GM12878 (cell line): ENCODE measurements at regions not wholly inside any gene's neighbourhood (a gene's known extent, or its start where the extent isn't known, plus 50 kb on each side); places are given as distances from the start of the nearest gene placed in this dataset.

Source experiments
- ATAC-seq: fragments of 200-7000 bp; cut with Tn5 transposase; 3 replicates; pipeline ENCODE4 v1.9.1; 2020; ENCODE audit warnings: mild to moderate bottlenecking, moderate library complexity
- BruUV-seq: library from RNA; stranded (reverse); fragments of 400-500 nt; replicated peaks from 2 replicates; lab custom pipeline; 2021; lab: Mats Ljungman, UMichigan
- CTCF ChIA-PET: fragments of 300-600 bp; sonication (Branson Sonifier 250); formaldehyde crosslinking; extraction: SDS; loops from one replicate; lab custom pipeline; 2021; ENCODE audit warnings: inconsistent platforms; lab: Yijun Ruan, JAX
- POLR2A ChIA-PET: fragments of 350-600 bp; formaldehyde crosslinking; extraction: SDS; loops from one replicate; lab custom pipeline; 2021; ENCODE audit warnings: inconsistent platforms; lab: Charles Lee
- RAD21 ChIA-PET: fragments of 300-600 bp; sonication (Branson Sonifier 250); formaldehyde crosslinking; loops from one replicate; lab custom pipeline; 2023; ENCODE audit warnings: antibody characterized with exemption; ENCODE audit not compliant: unreplicated experiment; lab: Charles Lee
- SMC1A ChIA-PET: fragments of 300-600 bp; sonication (Branson Sonifier 250); formaldehyde crosslinking; loops from one replicate; lab custom pipeline; 2023; ENCODE audit not compliant: unreplicated experiment, uncharacterized antibody; lab: Charles Lee
- DNase-seq: peaks from one replicate; pipeline ENCODE4 v3.0.0-alpha.2; 2011; ENCODE audit warnings: low read depth, low spot score
- FAIRE-seq: peaks from 3 replicates; lab custom pipeline; 2011; peaks lifted over from hg19 to GRCh38; lab: Jason Lieb, UNC
- H2AFZ ChIP-seq: 2 replicates; pipeline ENCODE4 v1.6.0; 2011; ENCODE audit warnings: low read depth, low read length, control low read depth; ENCODE audit not compliant: control insufficient read depth
- H3K27ac ChIP-seq: 2 replicates; pipeline ENCODE4 v1.5.1; 2011; ENCODE audit warnings: control low read depth; ENCODE audit not compliant: control insufficient read depth, insufficient read depth
- H3K27me3 ChIP-seq, 2 experiments: replicated peaks in 1 of 2; 2 replicates each; pipeline versions ENCODE4 v1.6.0 to v1.6.1; 2011; ENCODE audit warnings: low read length in 1 of 2; ENCODE audit not compliant: control insufficient read depth in 2 of 2, insufficient read depth in 2 of 2
- H3K36me3 ChIP-seq, 2 experiments: 2 replicates each; pipeline ENCODE4 v1.5.1; 2011; ENCODE audit warnings: low read length in 1 of 2; ENCODE audit not compliant: control insufficient read depth in 2 of 2, insufficient read depth in 2 of 2
- H3K4me1 ChIP-seq: 2 replicates; pipeline ENCODE4 v1.6.1; 2011; ENCODE audit warnings: mild to moderate bottlenecking, low read length, moderate library complexity, mixed read lengths; ENCODE audit not compliant: control insufficient read depth, insufficient read depth
- H3K4me2 ChIP-seq: 2 replicates; pipeline ENCODE4 v1.6.0; 2011; ENCODE audit warnings: control low read depth; ENCODE audit not compliant: control insufficient read depth, insufficient read depth
- H3K4me3 ChIP-seq: fragments of 200-600 bp; sonication (generic); 2 replicates; pipeline ENCODE4 v1.5.1; 2016
- H3K79me2 ChIP-seq: 2 replicates; pipeline ENCODE4 v1.6.0; 2011; ENCODE audit warnings: low read length; ENCODE audit not compliant: control insufficient read depth, insufficient read depth
- H3K9ac ChIP-seq: 2 replicates; pipeline ENCODE4 v1.8.0; 2011; ENCODE audit warnings: low read length, control low read depth, mixed read lengths; ENCODE audit not compliant: control insufficient read depth, insufficient read depth
- H3K9me3 ChIP-seq: replicated peaks from 3 replicates; pipeline ENCODE4 v1.5.1; 2011; ENCODE audit warnings: mild to moderate bottlenecking, low read length; ENCODE audit not compliant: control insufficient read depth, insufficient read depth
- H4K20me1 ChIP-seq: 2 replicates; pipeline ENCODE4 v1.6.0; 2011; ENCODE audit not compliant: control insufficient read depth, insufficient read depth
- CHD1 ChIP-seq: IDR thresholded peaks from 2 replicates; pipeline ENCODE4 v1.6.1; 2012; ENCODE audit warnings: low read depth, low read length, improper control_type of control experiment
- FOS ChIP-seq: IDR thresholded peaks from 3 replicates; pipeline ENCODE4 v1.6.1; 2011; ENCODE audit warnings: borderline replicate concordance; ENCODE audit not compliant: insufficient read length; ENCODE audit errors: extremely low read depth
- MYC ChIP-seq: IDR thresholded peaks from 2 replicates; pipeline ENCODE4 v1.6.1; 2011; ENCODE audit warnings: mild to moderate bottlenecking, low read length, moderate library complexity, inconsistent platforms; ENCODE audit not compliant: insufficient read depth, insufficient replicate concordance, insufficient read length, severe bottlenecking
- NBN ChIP-seq: fragments of 450-650 bp; IDR thresholded peaks from 2 replicates; pipeline ENCODE4 v1.6.1; 2016
- SIN3A ChIP-seq: IDR thresholded peaks from 2 replicates; pipeline ENCODE4 v1.6.1; 2012; ENCODE audit warnings: low read depth, low read length, improper control_type of control experiment
- STAT3 ChIP-seq: IDR thresholded peaks from 2 replicates; pipeline ENCODE4 v1.6.1; 2011; ENCODE audit warnings: low read depth, low read length, improper control_type of control experiment
- SUPT20H ChIP-seq: IDR thresholded peaks from 2 replicates; pipeline ENCODE4 v1.6.1; 2011; ENCODE audit warnings: low read depth, mild to moderate bottlenecking, low read length, moderate library complexity, borderline replicate concordance; ENCODE audit not compliant: control insufficient read depth
- SUZ12 ChIP-seq: fragments of 200-600 bp; sonication (generic); IDR thresholded peaks from one replicate; pipeline ENCODE4 v1.6.1; 2018; ENCODE audit warnings: antibody characterized with exemption, mild to moderate bottlenecking; ENCODE audit not compliant: unreplicated experiment
- WRNIP1 ChIP-seq: IDR thresholded peaks from 2 replicates; pipeline ENCODE4 v1.6.1; 2011; ENCODE audit warnings: low read depth, low read length, improper control_type of control experiment, borderline replicate concordance
- WGBS: methylation state at CpG from one replicate; pipeline ENCODE4 v1.1.6; 2016; ENCODE audit warnings: low lambda C conversion rate; ENCODE audit not compliant: insufficient replicate concordance, insufficient coverage; ENCODE audit errors: missing lambda C conversion rate; 5-methylcytosine and 5-hydroxymethylcytosine counted together
- in situ Hi-C: fragments of 300-500 bp; cut with MboI; formaldehyde crosslinking; loops from 9 replicates; pipeline ENCODE4 v1.14.3; 2018; ENCODE audit warnings: mixed read lengths
- intact Hi-C: fragments of 100-400 bp; cut with micrococcal nuclease; formaldehyde crosslinking; loops from one replicate; pipeline ENCODE4 v1.14.2; 2022; ENCODE audit not compliant: unreplicated experiment

DNA sequence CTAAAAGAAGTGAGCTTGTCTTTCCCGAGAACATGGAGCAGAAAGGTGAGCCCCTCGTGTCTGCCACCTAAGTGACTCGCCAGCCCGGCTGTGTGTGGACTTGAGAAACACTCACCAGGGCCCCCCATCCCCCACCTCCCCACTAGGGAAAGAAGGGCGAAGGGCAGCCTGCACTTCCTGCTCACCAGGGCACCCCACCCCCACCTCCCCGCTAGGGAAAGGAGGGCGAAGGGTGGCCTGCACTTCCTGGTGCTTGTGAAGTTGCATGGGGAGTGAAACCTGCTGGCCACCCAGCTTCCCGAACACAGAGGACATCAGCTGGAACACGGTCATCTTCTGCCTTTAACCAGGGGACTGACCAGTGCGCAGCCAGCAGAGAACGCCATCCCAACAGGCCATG, 402.7 kb upstream of the SALL3 start:
- no peak for DNase-seq
- H4K20me1 ChIP-seq: no peaks in the 10 kb centered on the region
- H3K36me3 ChIP-seq: no peaks in the 10 kb centered on the region
- no peak overlapping the region for H3K9ac ChIP-seq
- ChIA-PET CTCF (no interaction called here), SMC1A (no interaction called here), RAD21 (no interaction called here), POLR2A (no interaction called here)
- ATAC-seq: no peak
- no peak overlapping the region for H3K27ac ChIP-seq
- H3K4me1 ChIP-seq: no peaks in the 10 kb centered on the region
- in situ Hi-C loops: no loop called here
- TF ChIP-seq SUZ12: no peak
- TF ChIP-seq FOS: no peak
- TF ChIP-seq WRNIP1: no peak
- TF ChIP-seq STAT3: no peak
- TF ChIP-seq CHD1: no peak
- no peak for TF ChIP-seq SIN3A
- no peak for TF ChIP-seq MYC
- TF ChIP-seq NBN: no peak
- no peak overlapping the region for H3K4me3 ChIP-seq
- no peaks in the 10 kb centered on the region for H3K27me3 ChIP-seq
- H3K79me2 ChIP-seq: no peaks in the 10 kb centered on the region
- intact Hi-C loops: no loop called here
- FAIRE-seq: no peak
- H3K9me3 ChIP-seq: no peaks in the 10 kb centered on the region; the same call in 2 of the 3 replicates
- WGBS: 31% methylated on average over 11 of the region's 11 CpGs
- H2AFZ ChIP-seq: no peak overlapping the region
- no TSS peak for BruUV-seq
- H3K4me2 ChIP-seq: no peak overlapping the region

GRCh38 chr18:78579449-78579848, 400.2 kb upstream of the SALL3 start:
- DNase-seq (no peak), FAIRE-seq (no peak), ATAC-seq (no peak)
- 13% methylated on average over 4 of the region's 4 CpGs for WGBS
- POLR2A ChIA-PET: no interaction called here
- no TSS peak for BruUV-seq
- TF ChIP-seq SUPT20H: no peak
- H3K79me2 ChIP-seq: no peaks in the 10 kb centered on the region
- no peaks in the 10 kb centered on the region for H3K36me3 ChIP-seq
- H3K4me2 ChIP-seq: no peak overlapping the region
- H4K20me1 ChIP-seq: no peaks in the 10 kb centered on the region
- no peak overlapping the region for H2AFZ ChIP-seq
- H3K4me3 ChIP-seq: no peak overlapping the region
- intact Hi-C loops: no loop called here
- RAD21 ChIA-PET: no interaction called here
- no peak overlapping the region for H3K27ac ChIP-seq
- no peaks in the 10 kb centered on the region for H3K4me1 ChIP-seq
- H3K9me3 ChIP-seq: peaks cover 2% of the 10 kb centered on the region; the same call in 1 of the 3 replicates
- SMC1A ChIA-PET: no interaction called here
- H3K9ac ChIP-seq: no peak overlapping the region
- no peaks in the 10 kb centered on the region for H3K27me3 ChIP-seq
- CTCF ChIA-PET: no interaction called here
- in situ Hi-C loops: no loop called here
